ENCODE measurements at regions not wholly inside any gene's neighbourhood (a gene's known extent, or its start where the extent isn't known, plus 50 kb on each side); places are given as distances from the start of the nearest gene placed in this dataset.

DNA sequence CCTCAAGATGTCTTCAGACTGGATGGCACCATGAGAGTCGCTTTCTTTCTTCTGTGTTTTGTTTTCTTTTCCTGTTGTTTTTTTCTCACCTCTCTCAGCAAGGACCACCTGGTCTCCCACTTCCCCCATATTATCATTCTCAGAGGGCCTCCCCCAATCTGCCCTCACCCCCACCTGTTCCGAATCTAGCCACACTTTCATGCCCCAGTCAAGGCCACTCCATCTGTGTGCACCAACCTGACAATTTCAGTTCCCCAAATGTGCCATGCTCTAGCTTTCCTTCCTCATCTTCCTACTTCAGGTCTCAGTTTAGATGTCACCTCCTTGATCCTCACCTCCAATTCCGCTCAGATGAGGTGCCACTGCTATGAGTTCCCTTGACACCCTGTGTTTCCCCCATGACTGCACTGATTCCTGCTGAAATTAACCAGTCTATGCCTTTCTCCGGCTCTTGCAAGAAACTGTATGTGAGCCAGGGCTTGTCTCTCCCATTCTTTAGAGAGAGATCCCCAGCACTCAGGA lies 146.2 kb downstream of the PLPP3 start:
- TF ChIP-seq, protein P1, sequence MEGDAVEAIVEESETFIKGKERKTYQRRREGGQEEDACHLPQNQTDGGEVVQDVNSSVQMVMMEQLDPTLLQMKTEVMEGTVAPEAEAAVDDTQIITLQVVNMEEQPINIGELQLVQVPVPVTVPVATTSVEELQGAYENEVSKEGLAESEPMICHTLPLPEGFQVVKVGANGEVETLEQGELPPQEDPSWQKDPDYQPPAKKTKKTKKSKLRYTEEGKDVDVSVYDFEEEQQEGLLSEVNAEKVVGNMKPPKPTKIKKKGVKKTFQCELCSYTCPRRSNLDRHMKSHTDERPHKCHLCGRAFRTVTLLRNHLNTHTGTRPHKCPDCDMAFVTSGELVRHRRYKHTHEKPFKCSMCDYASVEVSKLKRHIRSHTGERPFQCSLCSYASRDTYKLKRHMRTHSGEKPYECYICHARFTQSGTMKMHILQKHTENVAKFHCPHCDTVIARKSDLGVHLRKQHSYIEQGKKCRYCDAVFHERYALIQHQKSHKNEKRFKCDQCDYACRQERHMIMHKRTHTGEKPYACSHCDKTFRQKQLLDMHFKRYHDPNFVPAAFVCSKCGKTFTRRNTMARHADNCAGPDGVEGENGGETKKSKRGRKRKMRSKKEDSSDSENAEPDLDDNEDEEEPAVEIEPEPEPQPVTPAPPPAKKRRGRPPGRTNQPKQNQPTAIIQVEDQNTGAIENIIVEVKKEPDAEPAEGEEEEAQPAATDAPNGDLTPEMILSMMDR (IDR thresholded peaks at IDR 0.05), result no peak
- no peak for TF ChIP-seq POLR2A (IDR thresholded peaks at IDR 0.05)

Data from lower leg skin (tissue), 3 donors.